Breast epithelium (tissue), 3 donors: ENCODE measurements at regions not wholly inside any gene's neighbourhood (a gene's known extent, or its start where the extent isn't known, plus 50 kb on each side); places are given as distances from the start of the nearest gene placed in this dataset.

Source experiments
- CTCF ChIP-seq, 3 donors: fragments of 450-650 bp; IDR thresholded peaks; one replicate each; pipeline ENCODE4 v1.5.1; 2016 to 2017; ENCODE audit warnings: antibody characterized with exemption in 3 of 3, mild to moderate bottlenecking in 3 of 3, moderate library complexity in 3 of 3
- POLR2A ChIP-seq: fragments of 450-650 bp; IDR thresholded peaks from one replicate; pipeline ENCODE4 v1.6.1; 2016; ENCODE audit warnings: antibody characterized with exemption, mild to moderate bottlenecking, moderate library complexity
- POLR2AphosphoS5 ChIP-seq, 3 donors: sonication (generic); formaldehyde crosslinking; IDR thresholded peaks; one replicate each; pipeline ENCODE4 v1.6.1; 2017; ENCODE audit warnings: antibody characterized with exemption in 3 of 3

DNA sequence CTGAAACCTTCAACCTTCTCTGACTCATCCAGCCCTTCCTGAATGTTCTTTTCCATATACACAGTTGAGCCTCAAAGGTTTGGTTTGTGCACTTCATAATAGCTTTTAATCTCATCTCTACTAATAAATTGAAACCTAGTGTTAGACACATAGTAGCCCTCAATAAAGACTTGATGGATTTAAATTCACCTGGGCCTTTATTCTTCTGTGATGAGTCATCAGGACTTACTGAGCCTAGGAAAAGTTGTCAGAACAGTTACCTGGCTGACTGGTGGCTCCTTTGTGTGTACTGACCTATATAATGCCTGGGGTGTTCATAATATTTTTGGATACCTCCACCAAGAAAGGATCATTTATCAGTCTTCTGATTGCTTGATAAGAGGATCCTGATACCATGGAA is 86.4 kb upstream of the NTF3 start:
- TF ChIP-seq CTCF (IDR thresholded peaks at IDR 0.05) (no peak), POLR2A (no peak), POLR2AphosphoS5 (IDR thresholded peaks at IDR 0.05) (no peak)
